Eye (tissue), 1 donor: ENCODE measurements at regions not wholly inside any gene's neighbourhood (a gene's known extent, or its start where the extent isn't known, plus 50 kb on each side); places are given as distances from the start of the nearest gene placed in this dataset.

Experiments
- DNase-seq: peaks from one replicate; pipeline ENCODE4 v3.0.0-alpha.2; 2015

DNA sequence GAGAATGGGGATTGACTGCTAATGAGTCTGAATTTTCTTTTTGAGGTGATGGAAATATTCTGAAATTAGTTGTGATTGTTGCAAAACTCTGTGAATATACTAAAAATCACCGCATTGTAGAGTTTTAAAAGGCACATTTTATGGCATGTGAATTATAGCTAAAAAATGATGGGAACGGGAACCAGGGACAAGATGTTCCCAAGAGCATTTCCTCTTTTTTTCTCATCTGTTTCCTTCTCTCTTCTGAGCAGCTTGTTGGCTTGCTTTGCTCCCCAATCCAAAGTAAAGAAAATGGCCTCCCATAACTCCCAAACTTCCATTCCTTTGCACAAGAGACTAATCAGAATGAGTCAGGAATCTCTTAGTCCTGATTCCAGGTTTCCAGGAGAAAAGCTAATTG lies 459.2 kb downstream of the TSHZ3 start:
- DNase-seq = no peak

DNA sequence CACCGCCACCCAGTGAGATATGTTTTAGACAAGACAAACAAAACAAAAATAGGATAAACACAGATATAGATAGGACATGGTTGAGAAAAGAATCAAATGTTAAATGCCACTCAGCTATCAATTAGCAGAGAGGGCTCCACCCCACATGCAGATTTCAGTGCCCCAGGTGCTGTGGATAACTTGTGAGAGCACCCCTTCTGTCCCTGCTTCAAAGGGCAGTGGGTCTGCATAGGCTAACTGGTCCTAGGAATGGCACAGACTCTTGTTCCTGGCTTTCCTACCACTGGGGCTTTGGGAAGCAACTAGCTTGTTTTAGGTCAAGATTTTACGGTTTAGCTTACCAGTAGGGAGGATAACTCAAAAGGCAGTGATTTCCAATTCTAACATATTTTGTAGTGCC lies 460.3 kb downstream of the TSHZ3 start:
- no peak for DNase-seq

DNA sequence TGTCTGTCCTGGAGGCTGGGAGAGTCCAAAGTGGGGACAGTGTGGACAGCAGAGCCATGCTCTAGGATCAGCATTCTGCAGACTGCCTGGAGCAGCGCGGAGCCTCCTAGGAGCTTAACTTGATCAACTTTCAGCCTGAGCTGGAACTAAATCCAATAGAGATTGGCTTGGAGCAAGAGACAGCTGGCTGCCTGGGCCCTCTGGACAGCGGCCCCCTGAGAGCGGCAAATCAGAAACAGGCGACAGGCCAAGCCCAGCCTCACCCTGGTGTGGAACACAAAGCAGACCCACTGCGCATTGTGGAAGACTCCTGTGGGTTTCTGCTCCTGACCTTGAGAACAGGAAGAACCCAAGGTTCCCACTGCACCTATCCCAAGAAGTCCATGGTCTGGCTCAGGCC lies 462.2 kb downstream of the TSHZ3 start:
- no peak for DNase-seq

DNA sequence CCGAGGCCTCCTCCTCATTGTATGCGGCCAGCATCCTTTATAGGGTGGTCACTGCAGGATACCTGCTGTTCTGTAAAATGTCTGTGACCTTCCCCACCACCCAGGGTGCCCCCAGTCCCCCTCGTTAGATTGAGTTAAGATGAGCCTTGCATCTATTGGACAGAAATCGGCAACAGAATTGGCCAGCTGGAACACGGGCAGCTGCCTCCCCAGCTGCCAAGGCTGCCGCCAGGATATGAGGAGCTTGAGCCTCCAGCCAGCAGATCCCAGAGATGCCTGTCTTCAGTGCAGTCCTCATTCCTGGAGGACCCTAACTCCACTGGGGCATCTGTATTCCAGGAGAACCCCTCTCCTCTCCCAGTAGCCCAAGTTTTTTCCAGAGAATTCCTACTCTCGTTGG lies 463.0 kb downstream of the TSHZ3 start:
- DNase-seq = peak; percentile 35

DNA sequence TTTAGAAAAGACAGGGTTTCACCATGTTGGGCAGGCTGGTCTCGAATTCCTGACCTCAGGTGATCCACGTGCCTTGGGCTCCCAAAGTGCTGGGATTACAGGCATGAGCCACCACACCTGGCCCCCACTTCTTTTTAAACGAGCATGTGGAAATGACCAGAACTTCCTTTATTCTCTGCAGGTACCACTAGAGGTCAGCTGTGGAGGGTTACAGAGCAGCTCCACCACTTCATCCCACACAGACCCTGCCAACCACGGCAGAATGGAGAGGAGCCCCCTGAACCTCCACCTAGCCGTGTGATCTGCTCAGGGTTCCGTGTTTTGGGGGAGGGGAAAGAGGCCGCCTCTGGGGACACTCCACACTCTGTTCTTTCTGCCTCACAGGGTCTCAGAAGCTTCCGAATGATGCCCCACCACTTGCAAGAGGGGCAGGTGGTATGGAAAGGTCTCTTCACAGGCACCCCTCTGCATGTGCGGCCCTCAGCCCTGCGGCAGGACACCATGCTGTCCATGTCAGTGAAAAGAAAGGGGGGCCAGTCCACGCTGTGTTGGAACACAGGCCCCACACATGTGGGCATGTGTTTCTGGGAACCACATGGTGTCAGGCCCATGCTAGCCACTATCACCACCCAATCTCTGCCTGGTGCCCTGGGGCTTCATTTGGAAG lies 465.0 kb downstream of the TSHZ3 start:
- no peak for DNase-seq

DNA sequence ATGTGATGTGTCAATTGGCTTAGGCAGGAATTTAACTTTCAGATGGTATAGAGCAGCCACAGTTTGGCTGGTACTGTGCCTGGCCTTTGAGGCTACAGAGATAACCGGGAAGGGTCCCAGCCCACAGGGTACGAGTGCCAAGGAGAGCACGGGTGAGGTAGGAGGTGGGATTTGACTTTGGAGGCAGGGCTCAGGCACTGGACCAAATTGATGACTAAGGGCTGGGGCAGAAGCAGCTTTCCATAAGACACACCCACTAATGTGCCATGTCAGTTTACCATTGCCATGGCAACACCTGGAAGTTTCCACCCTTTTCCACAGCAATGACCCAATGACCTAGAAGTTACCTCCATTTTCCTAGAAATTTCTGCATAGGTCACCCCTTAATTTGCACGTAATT lies 466.2 kb downstream of the TSHZ3 start:
- DNase-seq = no peak

DNA sequence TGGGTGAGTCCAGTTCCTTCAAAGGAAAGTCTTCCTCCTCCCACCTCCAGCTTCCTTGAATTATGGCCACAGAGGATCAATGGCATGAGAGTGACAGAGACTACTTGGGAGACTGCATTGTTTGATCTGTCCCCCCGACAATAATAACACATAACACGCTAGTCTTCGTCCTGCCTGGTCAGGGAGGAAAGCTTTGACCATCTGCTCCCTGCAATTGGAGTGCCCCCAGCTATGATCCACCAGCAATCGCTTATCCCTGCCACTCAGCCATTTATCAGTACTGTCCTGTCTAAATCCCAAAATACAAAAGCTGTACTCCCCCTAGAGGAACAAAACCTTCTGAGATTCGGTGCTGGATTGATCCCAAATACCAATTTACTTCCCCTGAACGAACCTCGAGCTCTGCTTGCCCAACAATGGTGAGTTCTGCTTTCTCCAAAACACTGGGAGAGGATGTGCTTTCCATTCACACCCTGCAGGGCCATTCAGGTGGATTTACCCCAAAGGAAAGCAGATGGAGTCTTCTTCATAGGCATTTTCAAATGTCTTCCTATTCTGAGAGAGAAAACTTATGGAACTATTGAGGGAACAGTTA lies 466.7 kb downstream of the TSHZ3 start:
- DNase-seq = no peak

DNA sequence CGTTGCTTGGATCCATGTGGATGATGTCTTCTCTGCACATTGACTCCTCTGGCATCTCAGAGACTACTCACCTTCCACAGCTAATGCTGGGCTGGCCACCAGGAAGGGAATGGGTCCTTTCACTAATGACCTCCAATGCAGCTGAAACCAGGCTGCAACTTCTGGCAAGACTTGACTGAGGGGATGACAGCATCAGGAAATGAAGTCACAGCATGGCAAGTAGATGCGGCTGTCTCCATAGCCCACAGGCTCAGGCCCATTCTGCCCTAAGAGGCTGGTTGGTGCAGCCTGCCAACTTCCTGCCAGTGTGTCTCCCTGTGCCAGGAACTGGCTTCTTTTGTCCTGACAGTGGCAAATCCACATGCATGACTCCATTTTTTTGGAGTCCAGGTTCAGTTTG lies 467.3 kb downstream of the TSHZ3 start:
- DNase-seq = no peak

DNA sequence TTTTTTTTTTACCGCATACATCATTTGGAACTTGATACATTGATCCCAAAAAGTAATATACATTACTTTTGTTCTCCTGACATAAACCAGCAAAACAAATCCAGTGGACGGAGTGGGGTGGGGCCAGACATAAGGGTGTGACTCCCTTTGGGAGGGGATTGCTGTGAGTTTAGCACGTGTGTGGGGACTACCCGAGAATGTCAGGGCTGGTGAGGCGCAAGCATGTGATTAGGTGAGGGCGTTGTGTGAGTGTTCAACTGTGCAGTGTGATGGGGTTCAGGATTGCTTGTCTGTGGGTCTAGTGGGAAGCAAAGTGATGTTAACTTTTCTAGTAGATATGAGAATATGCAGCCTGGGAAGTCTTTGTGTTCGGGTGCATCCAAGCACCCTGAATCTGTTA lies 468.0 kb downstream of the TSHZ3 start:
- no peak for DNase-seq

DNA sequence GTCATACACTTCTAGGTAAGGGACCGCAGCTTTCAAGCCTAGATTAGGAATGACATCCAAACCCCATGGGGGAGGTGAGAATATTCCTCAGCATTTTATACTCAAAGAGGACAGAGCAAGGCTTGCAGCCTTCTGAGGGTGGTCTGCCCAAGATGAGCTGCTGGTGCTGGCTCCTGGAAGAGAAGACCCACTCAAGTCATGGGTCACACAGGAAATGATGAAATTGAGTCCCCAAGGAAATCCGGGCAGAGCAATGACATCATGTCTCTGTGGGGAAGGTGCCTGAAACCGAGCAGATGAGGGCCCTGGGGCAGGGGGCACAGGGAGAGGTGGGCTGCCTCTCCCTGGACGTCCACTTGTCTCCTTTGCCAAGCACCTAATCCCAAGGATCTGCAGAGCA lies 468.7 kb downstream of the TSHZ3 start:
- DNase-seq = no peak

DNA sequence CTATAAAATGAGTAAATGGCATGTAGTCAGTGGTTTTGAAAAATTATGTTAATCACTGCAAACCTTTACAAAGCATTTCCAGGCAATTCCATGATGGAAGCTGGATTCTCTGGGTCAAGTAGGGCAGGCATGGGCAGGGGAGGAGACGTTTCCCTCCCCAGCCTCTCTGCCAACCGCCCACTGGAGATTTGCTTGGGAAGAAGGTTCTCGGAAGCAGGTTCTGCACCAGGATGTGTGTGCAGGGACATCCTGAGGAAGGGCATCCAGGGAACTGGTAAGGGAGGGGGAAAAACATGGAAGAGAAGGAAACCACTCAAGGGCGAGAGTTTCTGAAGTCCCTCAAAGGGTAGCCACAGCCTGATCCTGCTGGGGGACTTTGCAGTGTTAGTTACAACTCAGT lies 469.1 kb downstream of the TSHZ3 start:
- DNase-seq = no peak

DNA sequence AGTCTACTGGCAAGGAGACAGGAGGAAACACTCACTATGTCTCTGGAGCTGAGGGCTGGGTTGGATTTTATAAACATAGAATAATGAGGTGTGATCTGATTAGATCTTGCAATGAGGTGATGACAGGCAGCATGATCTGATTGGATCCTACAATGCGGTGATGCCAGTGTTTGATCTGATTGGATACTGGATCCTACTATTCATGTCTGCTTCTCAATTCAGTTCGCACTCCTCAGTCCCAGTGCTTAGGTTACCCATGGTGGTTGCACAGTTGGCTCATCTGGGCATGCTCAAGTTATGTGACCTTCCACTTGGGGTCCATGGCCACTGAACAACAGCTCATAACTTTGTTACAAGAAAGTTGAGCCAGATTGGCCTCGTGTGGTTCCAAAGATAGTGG lies 469.5 kb downstream of the TSHZ3 start:
- no peak for DNase-seq

DNA sequence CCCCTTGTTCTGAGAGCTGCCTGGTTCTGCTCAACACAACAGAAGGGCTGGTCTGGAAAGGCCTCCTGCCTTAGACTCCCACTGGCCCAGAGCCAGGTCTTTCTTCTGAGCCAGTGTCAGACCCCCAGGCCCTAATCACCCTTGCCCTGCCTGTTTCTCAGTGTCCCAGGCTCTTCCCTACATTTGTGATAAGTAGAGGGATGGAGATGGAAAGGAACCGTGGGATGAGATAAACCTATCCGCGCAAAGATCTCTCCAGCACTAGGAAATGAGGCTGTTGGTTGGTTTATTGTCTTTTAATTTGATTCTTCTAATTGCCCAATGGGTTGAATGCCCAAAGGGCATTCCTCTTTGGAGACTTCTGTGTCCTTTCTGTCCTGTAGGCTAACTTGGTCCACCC lies 470.0 kb downstream of the TSHZ3 start:
- no peak for DNase-seq

DNA sequence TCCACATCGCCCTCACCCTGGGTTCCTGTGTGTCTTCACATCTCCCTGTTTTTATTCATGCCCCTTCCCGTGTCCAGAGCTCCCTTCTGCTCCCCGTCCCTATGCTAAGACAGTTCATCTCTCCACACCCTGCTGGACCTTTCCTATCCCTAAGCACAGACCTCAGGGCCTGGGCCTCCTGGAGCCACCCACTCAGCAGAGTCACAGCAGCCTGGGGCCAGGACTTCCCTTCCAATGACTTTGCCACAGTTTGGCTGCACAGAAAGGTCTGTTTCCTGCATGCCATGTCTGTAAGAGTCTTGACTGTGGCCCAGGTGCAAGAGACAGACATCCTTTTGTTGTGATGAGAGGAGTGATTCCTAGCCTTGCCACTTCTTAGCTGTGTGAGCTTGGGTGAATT lies 470.7 kb downstream of the TSHZ3 start:
- no peak for DNase-seq

DNA sequence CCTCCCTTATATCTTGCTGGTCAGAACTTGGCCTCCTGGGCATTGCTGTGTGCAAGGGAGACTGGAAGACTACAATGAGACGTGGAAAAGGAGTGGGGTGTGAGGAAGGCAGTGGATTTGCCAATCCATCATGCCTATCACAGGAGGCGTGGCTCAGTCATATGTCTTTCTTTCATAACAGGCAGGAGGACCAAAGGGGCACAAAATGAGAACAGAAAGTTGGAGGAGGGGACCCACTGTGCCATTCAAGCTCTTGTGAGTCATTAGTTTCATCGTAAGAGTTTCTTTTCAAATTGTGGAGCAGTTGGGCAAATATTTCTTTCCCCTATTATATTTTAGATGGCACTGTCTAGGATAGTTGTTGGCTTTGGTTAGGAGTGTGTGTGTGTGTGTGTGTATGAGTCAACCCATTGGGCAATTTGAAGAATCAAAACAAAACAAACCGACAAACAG lies 471.5 kb downstream of the TSHZ3 start:
- no peak for DNase-seq

DNA sequence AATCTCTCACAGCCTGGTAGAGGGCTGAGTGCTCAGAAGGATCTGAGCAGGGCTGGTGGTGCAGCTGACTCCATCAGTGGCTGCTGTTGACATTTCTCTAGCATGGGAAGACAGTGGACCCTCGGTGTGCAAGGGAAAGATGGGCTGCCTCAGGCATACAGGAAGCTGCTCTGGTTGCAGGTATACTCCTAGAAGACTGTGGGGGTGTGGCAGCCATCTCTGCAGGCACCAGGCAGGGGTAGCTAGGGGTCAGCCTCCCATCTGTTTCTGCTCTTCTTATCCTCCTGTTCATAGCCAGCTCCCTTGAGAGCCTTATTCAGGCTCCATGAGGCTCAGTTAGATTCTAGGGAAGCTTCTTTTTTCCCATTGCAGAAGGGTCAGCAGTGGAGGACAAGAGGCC lies 475.5 kb downstream of the TSHZ3 start:
- DNase-seq = peak; percentile 22

DNA sequence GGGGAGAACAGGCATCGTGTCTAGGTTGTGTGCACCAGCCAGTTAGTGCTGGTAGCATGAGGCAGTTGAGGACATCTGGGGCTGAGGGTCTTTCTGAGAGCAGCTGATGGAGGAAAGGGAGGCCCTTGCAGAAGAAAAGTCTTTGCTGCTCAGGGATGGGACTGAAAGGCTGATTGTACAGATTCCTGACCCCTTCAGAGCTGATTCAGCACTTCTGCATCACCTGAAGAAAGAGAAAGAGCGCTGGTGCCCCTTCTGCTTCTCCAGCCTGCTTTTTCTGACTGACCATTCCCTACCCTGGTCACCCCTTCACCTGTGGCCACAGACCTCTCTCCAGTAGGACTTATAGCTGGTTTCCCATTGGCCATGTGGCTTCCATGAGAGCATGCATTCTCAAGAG lies 476.2 kb downstream of the TSHZ3 start:
- no peak for DNase-seq

DNA sequence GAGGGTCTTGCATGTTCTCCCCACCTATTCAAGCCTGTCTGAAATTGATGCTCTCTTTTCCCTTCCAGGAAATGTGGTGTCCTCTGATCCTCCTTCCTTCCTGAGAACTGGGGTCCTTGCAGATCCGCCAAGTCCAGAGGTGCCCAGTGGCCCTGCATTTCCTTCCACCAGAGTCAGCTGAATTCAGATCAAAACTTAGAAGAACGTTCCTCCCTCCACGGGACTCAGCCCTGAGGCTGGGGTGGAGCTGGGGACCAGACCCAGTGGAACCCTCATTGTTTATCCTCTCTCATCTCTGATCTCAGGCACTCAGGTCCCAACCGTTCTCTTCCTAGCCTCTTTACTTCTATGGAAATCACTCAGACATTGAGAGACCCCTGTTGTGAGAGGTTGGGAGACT lies 477.3 kb downstream of the TSHZ3 start:
- DNase-seq = no peak

DNA sequence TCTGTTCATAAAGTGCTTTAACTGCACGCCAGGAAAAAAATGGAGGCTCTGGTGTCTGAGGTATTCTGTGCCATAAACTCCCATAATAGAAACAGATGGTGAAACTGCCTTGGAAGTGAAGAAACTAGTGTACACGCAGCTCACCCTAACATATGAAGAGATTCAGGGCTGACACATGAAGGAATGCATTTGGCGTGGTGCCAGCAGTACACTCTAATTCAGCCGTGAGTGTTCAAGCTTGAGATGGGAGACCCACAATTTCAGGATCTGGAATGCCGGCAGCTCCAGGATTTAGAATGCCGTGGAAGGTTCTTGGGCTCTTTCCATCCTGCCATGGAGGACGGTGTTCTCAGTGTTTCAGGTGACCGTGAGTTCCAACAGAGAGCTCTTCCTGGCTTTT lies 478.4 kb downstream of the TSHZ3 start:
- DNase-seq = peak; percentile 76

DNA sequence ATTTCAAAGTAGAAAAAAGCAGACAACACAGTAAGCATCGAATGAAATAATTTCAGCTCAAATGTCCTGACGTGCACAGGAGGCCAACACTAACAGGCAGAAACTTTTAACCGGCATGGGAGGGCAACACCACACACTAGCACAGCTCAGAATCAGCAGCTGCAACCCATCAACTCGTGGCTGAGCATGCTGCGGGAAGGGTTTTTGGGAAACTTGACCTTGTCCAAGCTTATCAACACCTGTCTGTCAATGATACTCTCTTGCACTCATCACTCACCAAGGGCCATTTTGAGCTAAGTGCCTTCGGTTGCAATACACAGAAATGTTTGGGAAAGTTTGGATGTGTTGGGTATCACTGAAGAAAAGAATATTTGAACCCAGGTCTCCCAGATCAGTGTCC lies 483.7 kb downstream of the TSHZ3 start:
- no peak for DNase-seq

DNA sequence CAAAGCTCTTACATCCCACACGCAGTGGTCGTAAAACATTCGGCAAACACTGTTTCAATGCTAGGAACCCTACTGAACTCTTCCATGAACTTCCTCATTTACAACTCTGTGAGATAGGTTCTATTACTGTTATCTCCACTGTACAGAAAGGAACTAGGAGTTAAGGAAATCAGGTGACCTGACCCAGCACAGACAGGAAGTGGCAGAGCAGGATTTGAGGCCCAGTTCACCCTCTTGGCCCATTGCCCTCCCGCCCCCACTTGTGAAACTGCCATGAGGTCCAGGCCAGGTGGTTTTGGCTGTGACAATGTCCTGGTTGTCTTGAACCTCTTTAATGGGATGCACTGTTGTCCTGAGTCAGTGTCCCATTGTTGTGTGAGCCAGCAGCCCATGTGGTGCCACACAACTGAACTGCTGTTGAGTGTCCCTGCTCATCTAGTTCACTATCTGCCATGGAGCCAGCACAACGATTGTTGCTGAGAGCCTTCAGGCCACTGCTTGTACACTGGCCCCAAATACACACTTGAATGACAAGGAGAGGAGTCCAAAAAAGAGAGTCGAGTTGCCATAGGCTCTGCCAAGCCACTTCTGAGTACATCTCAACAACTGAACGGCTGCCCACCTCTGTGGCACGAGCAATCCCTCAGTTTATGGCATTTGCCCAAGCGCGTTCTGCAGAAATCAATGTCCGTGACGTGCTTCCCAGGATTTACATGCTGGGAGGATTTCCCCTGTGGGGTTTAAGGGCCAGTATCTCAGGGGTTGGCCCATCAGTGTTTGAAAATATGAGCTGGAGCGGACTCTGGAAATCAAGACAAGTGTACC lies 484.6 kb downstream of the TSHZ3 start:
- no peak for DNase-seq

DNA sequence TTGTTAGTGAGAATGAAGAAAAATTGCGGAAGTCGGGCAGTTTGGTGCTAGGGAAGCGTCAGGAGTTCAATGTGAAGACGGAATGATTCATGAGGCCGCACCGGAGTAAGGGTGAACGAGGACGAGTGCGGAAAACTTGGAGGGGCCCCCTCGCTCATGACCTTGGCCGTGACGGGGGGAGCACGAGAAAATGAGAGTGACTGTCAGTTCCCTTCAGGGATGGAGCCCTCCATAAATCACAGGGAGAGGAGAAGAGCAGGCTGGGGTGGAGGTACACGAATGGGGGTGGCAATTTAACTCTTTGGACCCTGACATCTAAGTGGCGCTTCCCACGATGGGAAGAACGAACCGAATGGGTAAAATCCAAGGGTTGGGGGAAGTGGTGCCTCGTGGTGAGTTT lies 486.4 kb downstream of the TSHZ3 start:
- no peak for DNase-seq

DNA sequence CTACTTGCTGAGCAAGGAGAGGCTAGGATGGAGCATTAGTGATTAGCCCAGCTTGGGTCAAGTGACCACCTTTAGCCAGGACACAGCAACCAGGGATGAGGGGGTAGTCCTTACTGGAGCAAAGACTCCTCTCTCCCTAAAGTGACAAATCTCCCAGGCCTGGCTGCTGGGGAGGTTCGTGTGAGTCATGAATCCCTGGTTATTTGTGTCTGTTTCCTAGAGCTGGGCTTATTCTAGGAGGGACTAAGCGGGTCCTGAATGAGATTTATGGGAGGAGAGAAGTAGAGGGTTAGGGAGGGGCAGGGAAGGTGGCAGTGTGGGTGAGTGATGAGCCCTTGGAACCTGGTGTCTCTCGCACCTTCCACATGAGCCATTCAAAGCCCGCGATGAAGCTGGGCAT lies 487.3 kb downstream of the TSHZ3 start:
- DNase-seq = no peak

DNA sequence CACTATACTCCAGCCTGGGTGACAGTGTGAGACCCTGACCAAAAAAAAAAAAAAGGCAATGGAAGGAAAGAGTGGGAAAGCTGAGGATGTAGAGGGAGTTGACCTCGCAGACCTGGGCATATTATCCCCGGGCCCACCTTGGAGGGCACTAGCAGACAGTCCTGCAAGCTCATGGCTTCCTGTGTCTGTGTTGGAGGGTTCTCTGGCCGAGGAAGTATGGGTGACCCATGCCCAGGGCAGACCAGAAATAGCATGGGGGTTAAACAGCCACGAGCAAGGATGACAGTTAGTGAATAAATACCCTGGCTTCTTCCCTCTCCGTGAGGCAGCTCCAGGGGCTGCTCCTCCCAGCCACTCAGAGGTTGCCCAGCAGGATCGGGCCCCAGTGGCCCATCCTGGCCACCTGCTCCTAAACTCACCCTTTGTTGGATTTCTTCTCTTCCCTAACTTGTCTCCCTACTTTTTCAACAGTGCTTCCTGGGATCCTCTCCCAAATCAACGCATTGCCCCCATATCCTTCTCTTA lies 485.8 kb downstream of the ZNF536 start:
- DNase-seq = no peak
